CMK (cell line): ENCODE measurements at regions not wholly inside any gene's neighbourhood (a gene's known extent, or its start where the extent isn't known, plus 50 kb on each side); places are given as distances from the start of the nearest gene placed in this dataset.
"Not testable (repeated sequence)": the region's sequence is repeated elsewhere in the genome, so short reads cannot be mapped to it uniquely, and the experiment has no call there.

Source experiments
- DNase-seq: peaks from one replicate; pipeline ENCODE4 v3.0.0-alpha.2; 2010; ENCODE audit warnings: low read depth

- not testable (repeated sequence) for DNase-seq
These were observed 1009.6 kb downstream of the TMTC2 start for GRCh38 chr12:83696311-83696710.

- DNase-seq: no peak
These were observed 1005.0 kb downstream of the TMTC2 start for GRCh38 chr12:83691730-83692129.

GRCh38 chr12:83690465-83690864, 1003.8 kb downstream of the TMTC2 start:
- no peak for DNase-seq

DNA sequence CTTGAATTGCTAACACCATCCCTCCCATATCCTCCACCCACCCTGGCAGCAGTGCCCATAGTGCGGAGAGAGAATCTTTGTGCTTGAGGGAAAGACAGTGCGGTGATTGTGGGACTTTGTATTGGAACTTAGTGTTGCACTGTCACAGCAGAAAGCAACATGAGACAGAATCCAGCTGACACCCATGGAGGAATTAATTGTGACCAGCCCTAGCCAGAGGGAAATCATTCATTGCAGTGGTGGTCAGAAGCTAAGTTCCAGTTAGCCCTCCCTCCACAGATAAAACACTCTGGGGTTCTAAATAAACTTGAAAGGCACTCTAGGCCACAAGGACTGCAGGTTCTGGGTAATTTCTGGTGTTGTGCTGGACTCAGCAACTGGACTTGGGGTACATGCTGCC, 1002.6 kb downstream of the TMTC2 start:
- DNase-seq: no peak

GRCh38 chr12:83676781-83677295, 990.1 kb downstream of the TMTC2 start:
- DNase-seq: no peak

- no peak for DNase-seq
These were observed 980.0 kb downstream of the TMTC2 start for GRCh38 chr12:83666690-83667089.

- no peak for DNase-seq
These were observed 979.0 kb downstream of the TMTC2 start for GRCh38 chr12:83665634-83666218.

DNA sequence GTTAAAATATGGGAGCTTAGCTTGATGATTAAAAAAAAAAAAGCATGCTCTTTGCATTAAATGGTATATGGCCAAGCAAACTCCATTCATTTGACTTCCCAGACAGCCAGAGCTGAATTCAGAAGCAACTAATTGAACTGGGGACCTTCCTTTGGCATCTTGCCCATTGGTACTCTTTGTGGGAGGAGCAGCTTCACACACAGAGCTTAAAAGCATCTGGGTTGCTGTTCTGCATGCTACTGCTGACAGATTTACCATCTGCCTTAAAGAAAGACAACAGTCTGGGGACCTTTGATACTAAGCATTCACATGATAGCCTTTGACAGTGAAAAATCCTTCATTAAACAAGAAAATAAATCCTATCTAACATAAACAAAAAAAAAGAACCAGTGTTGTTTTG, 977.9 kb downstream of the TMTC2 start:
- DNase-seq: no peak

DNA sequence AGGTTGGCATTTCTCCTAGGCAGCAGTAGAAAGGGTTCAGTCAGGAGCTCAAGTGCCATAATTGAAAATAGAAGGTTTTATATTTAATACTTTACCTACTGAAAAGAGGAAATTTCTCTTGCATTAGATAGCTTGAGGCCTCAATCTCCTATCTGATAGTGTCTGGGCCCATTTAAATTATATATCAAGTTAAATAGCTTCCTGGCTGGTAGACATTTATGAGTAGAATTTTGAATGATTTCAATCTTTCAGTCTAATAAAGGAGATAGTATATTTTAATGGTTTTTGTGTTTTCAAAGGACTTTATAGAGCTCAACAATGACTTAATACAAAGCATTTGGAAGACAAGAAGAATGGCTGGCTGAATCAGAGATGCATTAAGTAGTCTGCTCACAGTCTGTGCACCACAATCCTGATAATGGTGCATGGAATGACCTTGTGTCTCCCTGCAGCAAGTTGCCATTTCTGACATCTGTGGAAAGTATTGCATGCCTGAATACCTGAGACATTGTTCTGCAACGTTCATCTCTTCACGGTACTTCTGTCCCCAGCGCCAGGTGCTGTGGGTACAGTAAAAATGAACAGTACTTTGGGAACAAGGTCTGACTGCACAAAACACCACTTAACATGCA, 974.1 kb downstream of the TMTC2 start:
- no peak for DNase-seq

DNA sequence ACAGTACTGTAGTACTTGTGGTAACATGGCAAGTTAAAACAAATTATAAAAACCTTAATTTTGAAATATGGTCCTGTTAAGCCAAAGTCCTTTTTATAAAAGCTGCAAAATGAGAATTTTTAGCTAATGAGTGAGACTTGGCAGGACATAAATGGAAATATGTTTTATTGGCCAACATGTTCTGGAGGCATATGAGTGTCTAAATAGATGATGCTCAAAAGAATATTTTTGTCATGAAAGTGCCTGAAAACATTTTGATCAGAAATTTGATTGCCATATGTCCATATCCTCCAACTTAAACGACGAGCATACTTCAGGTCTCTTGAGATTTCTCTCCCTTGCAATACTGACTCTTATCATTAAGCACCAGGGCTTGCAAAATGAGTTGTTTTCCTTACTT, 972.6 kb downstream of the TMTC2 start:
- DNase-seq: no peak

DNA sequence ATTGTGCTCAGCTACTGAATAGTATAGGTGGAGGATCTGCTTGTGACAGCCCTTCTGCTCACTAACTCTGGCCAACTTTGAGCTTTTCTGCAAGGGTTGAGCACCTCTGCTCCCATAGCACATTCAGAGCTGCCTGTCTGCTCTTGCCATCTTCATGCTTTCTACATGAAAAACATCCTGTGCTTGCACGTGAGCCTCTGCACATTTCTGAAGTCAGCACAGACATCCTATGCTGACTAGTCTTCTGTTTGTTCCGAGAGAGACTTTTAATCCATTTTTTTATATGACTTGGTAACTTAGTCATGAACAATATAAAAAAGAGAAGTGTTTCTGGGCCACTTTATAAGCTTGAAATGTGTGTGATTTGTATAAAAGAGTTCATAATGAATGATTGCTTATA, 969.3 kb downstream of the TMTC2 start:
- DNase-seq: no peak

GRCh38 chr12:83642205-83642604, 955.5 kb downstream of the TMTC2 start:
- no peak for DNase-seq

DNA sequence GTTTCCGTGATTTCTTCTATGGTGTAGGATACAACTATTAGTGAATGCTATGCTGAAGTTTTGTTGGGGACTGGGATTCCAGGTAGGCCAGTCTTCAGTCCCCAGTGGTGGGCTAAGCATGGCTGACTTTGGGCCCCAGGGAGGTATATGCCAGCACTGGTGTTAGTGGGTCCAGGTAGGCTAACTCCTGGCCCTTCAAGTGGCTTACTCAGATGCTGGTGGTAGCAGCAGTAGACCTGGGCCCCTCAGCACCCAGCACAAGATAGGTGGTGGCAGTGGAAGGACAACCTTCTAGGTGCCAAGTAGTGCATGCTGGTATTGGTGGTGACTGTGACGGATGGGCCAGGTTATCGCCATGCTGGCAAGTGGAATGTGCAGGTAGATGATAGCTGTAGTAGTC, 955.1 kb downstream of the TMTC2 start:
- DNase-seq: no peak

DNA sequence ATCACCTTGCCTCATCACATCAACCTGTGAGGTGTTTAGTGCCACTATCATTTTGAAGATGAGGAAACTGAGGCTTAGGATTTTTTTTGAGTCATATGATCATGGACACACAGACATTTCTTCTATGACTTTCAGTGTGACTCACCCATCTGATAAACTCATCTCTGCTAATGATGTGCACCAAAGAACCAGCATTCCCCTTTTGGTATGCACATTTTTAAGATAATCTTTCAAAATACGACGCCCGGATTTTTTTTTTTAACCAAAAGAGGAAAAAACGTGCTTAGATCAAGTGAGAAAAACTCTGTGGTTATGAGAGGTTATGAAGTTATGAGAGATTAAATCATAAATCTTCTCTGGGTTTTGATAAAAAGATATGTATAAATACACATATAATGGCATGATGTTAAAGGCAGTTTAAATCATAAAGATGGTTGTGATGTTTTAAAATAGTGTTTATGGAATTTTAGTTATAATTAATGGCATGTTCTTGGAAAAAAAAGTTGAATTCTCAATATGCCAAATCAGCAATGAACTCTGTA, 948.1 kb downstream of the TMTC2 start:
- no peak for DNase-seq

GRCh38 chr12:83630526-83630925, 943.8 kb downstream of the TMTC2 start:
- no peak for DNase-seq

DNA sequence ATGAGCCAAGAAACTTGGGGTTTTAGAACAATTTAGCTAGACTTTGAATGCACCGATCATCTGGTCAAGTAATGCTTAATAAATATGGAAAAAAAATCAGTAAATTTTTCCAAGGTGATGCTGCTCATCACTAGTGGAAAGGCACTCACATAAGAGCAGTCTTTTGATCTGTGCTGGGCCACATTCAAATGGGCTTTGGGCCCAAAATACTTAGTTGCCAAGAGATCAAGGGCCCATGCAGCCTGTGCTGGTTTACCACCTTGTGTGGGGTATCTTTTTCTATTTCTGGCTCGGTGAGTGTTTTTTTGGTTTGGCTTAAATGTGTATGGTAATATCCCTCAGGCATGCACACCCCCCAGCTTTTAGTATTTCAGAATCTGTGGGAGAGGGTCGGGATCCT, 943.2 kb downstream of the TMTC2 start:
- DNase-seq: no peak

DNA sequence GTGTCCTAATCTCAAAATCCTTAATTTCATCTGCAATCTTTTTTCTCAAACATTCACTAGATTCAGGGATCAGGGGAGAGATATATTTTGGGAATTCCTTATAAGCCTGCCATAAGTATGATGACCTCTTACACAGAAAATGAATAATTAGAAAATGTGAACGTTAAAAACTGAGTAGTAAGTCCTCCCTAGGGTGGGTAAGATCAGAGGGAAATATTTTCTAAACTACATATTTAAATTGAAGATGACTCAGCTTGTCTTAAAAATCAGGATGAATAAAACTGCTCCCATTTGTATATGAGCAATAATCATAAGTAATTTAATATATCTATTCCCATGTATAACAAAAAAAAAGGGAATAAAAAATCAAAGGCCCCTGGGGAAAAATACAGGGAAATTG, 935.5 kb downstream of the TMTC2 start:
- no peak for DNase-seq

GRCh38 chr12:83619973-83620372, 933.3 kb downstream of the TMTC2 start:
- no peak for DNase-seq

- DNase-seq: no peak
These were observed 928.4 kb downstream of the TMTC2 start for GRCh38 chr12:83615152-83615551.

DNA sequence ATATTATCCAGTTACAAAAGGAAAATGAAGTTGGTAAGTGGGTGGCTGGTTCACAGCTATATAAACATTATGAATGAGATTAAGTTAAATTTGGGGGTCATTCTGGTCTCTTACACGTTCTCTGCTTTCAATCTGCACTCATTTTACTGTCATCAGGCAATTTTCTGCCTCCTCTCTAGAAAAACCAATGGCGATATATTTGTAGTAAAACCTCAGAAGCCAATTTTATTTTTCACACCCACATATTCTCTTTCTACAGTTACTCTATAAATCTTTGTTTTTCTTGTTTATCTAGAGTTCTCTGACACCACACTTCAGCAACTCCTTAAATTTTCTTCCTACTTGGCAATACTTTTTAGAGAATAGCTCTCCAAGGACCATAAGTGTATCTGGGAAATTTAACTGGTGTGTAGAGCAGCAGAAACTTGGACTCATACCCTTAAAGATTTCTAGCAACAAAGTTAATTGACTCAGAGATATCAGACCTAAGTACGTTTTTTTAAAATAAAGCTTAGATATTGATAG, 926.9 kb downstream of the TMTC2 start:
- no peak for DNase-seq

DNA sequence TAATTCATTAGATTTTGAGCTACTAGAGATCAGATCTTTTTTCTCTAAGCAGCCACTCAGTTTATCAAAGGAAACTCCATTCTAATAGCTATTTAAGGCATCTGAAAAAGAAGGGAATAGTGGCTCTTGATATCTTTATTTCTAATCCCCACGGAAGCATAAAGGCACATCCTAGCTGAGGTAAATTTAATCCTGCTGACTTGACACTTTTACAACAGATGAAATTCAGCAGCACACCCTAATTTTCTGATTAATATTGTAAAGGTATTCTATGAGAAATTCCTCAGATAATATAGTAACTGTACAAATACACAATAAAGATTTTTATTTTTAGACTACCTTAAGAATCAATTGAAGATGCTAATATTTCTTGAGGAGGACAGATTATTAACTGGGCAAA, 916.4 kb downstream of the TMTC2 start:
- no peak for DNase-seq

DNA sequence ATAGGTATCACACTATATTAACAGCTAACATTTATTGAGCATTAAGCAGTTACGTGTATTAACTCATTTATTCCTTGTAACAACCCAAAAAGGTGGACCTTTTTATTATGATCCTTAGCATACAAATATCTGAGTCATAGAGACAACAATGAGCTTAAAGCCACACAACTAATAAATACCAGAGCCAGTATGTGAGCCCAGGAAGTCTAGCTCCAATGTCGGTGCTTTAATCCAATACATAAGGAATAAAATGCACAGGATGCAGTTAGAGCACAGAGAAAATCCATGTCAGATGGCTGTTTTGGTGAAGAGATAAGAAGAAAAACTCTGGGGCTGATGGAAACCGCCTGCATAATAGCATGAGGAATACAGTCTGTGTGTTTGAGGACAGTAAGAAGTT, 888.6 kb downstream of the TMTC2 start:
- DNase-seq: no peak

- no peak for DNase-seq
These were observed 887.4 kb downstream of the TMTC2 start for GRCh38 chr12:83574142-83574541.

DNA sequence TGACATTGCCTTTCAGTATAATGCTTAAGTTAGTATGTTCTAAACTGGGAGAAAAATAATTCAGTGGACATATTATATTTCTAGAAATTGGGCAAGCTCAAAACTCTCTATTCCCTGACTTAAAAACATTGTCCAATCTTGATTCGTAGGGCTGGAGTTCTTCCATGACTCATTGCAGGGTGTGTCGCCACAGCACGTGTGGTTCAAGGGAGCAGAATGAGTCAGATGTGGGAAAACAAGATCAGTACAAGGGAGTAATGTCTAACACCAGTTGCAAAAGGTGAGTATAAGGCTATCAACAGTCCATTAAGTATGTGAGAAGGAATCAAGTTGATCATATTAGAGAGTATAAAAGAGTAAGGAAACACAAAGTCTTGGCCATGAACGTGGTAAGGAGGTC, 887.0 kb downstream of the TMTC2 start:
- DNase-seq: no peak
